HepG2 (cell line): ENCODE measurements at regions not wholly inside any gene's neighbourhood (a gene's known extent, or its start where the extent isn't known, plus 50 kb on each side); places are given as distances from the start of the nearest gene placed in this dataset.

Experiments used
- BCL6 ChIP-seq: IDR thresholded peaks from 2 replicates; pipeline ENCODE4 v1.6.1; 2016; ENCODE audit warnings: missing genetic modification reagents, missing compliant biosample characterization
- ZBTB40 ChIP-seq, 2 experiments: fragments of 450-650 bp in 1 of 2; sonication (generic) in 1 of 2; formaldehyde crosslinking in 1 of 2; IDR thresholded peaks; 2 replicates each; pipeline versions ENCODE4 v1.6.1 to v1.8.0; 2016 to 2022; ENCODE audit warnings: antibody characterized with exemption in 1 of 2, mild to moderate bottlenecking in 1 of 2, missing genetic modification reagents in 1 of 2
- ZNF569 ChIP-seq: sonication (generic); formaldehyde crosslinking; IDR thresholded peaks from 2 replicates; pipeline ENCODE4 v1.5.0; 2020; ENCODE audit warnings: mild to moderate bottlenecking, missing genetic modification reagents, moderate library complexity, borderline replicate concordance
- ZSCAN12 ChIP-seq: sonication (generic); formaldehyde crosslinking; IDR thresholded peaks from 2 replicates; pipeline ENCODE4 v1.9.0; 2021; ENCODE audit warnings: mild to moderate bottlenecking, missing genetic modification reagents

- no peak for TF ChIP-seq ZBTB40 (IDR thresholded peaks at IDR 0.05)
- no peak for TF ChIP-seq ZBTB40 (CRISPR knock-in tag; IDR thresholded peaks at IDR 0.05)
- TF ChIP-seq BCL6 (CRISPR knock-in tag): no peak
- TF ChIP-seq ZNF569 (CRISPR knock-in tag): no peak
- TF ChIP-seq ZSCAN12 (CRISPR knock-in tag): no peak
- TF ChIP-seq, all 625 proteins: peak for 0
These were observed 96.1 kb upstream of the IRX2 start (continued) for GRCh38 chr5:2847608-2848007.
